Spleen (tissue), 7 donors: ENCODE measurements at regions not wholly inside any gene's neighbourhood (a gene's known extent, or its start where the extent isn't known, plus 50 kb on each side); places are given as distances from the start of the nearest gene placed in this dataset.

Source experiments
- POLR2AphosphoS5 ChIP-seq, 3 donors: sonication (generic); formaldehyde crosslinking; IDR thresholded peaks; one replicate each; pipeline ENCODE4 v1.5.1; 2017; ENCODE audit warnings: antibody characterized with exemption in 3 of 3
- TF ChIP-seq, protein P1 (sequence below), 11 experiments: fragments of 200-600 bp in 7 of 11; fragments of 450-650 bp in 4 of 11; sonication (generic) in 4 of 11; IDR thresholded peaks in 8 of 11; conservative IDR thresholded peaks in 3 of 11; 1 replicate in 7 of 11; 2 replicates in 4 of 11; pipeline versions ENCODE4 v1.4.0 to v1.8.0; 2016 to 2021; ENCODE audit warnings: antibody characterized with exemption in 11 of 11, inconsistent platforms in 4 of 11, mild to moderate bottlenecking in 1 of 11
- donor health status: DM: no; HTN: no; CAD: no; lungs with moderate emphysema.
- donor health status: DM: no; HTN: no; CAD: no.
- donor health status: DM: no; HTN: no; CAD: no.

DNA sequence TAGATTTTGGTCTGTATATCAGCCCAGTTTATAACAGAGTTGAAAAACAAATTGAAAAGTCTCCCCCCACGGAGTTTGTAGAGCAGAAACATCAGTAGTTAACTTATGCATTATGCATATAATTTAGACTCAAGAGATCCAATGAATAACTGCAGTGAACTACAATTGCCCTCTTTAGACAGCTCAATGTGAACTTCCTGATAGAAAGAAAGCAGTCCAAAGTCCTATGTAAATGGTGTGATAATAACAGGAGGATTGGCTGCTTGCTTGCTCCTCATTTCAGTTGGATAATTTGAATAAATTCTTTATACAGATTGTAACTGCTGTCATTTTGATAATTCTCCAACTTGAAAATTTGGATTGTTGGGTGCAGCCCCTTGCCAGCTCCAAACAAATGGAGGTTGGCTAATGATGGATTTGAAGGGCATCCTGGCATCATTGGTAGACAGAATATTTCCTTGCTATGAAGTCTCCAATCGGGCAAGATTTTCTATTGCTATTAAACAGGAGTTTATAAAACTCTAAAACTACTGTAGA is 297.1 kb downstream of the ASXL3 start:
- no peak for TF ChIP-seq POLR2AphosphoS5 (IDR thresholded peaks at IDR 0.05)
- TF ChIP-seq, protein P1, sequence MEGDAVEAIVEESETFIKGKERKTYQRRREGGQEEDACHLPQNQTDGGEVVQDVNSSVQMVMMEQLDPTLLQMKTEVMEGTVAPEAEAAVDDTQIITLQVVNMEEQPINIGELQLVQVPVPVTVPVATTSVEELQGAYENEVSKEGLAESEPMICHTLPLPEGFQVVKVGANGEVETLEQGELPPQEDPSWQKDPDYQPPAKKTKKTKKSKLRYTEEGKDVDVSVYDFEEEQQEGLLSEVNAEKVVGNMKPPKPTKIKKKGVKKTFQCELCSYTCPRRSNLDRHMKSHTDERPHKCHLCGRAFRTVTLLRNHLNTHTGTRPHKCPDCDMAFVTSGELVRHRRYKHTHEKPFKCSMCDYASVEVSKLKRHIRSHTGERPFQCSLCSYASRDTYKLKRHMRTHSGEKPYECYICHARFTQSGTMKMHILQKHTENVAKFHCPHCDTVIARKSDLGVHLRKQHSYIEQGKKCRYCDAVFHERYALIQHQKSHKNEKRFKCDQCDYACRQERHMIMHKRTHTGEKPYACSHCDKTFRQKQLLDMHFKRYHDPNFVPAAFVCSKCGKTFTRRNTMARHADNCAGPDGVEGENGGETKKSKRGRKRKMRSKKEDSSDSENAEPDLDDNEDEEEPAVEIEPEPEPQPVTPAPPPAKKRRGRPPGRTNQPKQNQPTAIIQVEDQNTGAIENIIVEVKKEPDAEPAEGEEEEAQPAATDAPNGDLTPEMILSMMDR (IDR thresholded peaks at IDR 0.05 in 8 of 11, conservative IDR thresholded peaks at IDR 0.05 in 3 of 11), result no peak
